SU-DHL-6 (cell line): ENCODE measurements at regions not wholly inside any gene's neighbourhood (a gene's known extent, or its start where the extent isn't known, plus 50 kb on each side); places are given as distances from the start of the nearest gene placed in this dataset.

Experiments
- H2AFZ ChIP-seq: fragments of 200-600 bp; sonication (generic); 2 replicates; pipeline ENCODE4 v1.6.1; 2014; ENCODE audit warnings: low read depth, mild to moderate bottlenecking, moderate library complexity, mixed read lengths, antibody characterized with exemption, low read length; ENCODE audit not compliant: severe bottlenecking
- H3F3A ChIP-seq: fragments of 200-600 bp; shearing (Covaris generic); 2 replicates; pipeline ENCODE4 v1.6.0; 2016; ENCODE audit warnings: antibody characterized with exemption, mild to moderate bottlenecking; ENCODE audit not compliant: insufficient read depth
- H3K27ac ChIP-seq: fragments of 200-600 bp; sonication (generic); 2 replicates; pipeline ENCODE4 v1.5.1; 2016; ENCODE audit warnings: low read depth, mild to moderate bottlenecking, low read length, moderate library complexity, mixed read lengths
- H3K27me3 ChIP-seq: fragments of 200-600 bp; sonication (generic), shearing (Covaris generic); 2 replicates; pipeline ENCODE4 v1.6.0; 2014; ENCODE audit warnings: mild to moderate bottlenecking, low read length
- H3K36me3 ChIP-seq: fragments of 200-600 bp; sonication (generic); 2 replicates; pipeline ENCODE4 v1.6.1; 2014; ENCODE audit warnings: mild to moderate bottlenecking, low read length, mixed read lengths
- H3K4me2 ChIP-seq: fragments of 300-600, 200-600 bp; shearing (Covaris generic), sonication (generic); 2 replicates; pipeline ENCODE4 v1.6.0; 2014; ENCODE audit warnings: low read length, low read depth, mild to moderate bottlenecking; ENCODE audit not compliant: poor library complexity, severe bottlenecking
- H3K4me3 ChIP-seq: fragments of 200-600 bp; sonication (generic); 2 replicates; pipeline ENCODE4 v1.5.1; 2014; ENCODE audit warnings: antibody characterized with exemption, low read length, mild to moderate bottlenecking, mixed read lengths; ENCODE audit not compliant: insufficient read depth, poor library complexity, severe bottlenecking
- H3K79me2 ChIP-seq: fragments of 200-600 bp; sonication (generic); 2 replicates; pipeline ENCODE4 v1.6.1; 2014; ENCODE audit warnings: mild to moderate bottlenecking, low read length, moderate library complexity; ENCODE audit not compliant: insufficient read depth
- H3K9ac ChIP-seq: fragments of 200-600 bp; sonication (generic); 2 replicates; pipeline ENCODE4 v1.7.0; 2014; ENCODE audit warnings: mild to moderate bottlenecking, low read length
- H3K9me2 ChIP-seq: fragments of 200-600 bp; sonication (generic); replicated peaks from 2 replicates; pipeline ENCODE4 v1.6.1; 2014; ENCODE audit warnings: low read length; ENCODE audit not compliant: insufficient read depth
- H3K9me3 ChIP-seq: fragments of 200-600 bp; sonication (generic); 2 replicates; pipeline ENCODE4 v1.6.1; 2014; ENCODE audit warnings: low read length, mixed read lengths; ENCODE audit not compliant: insufficient read depth
- H4K20me1 ChIP-seq: fragments of 200-600 bp; sonication (generic); 2 replicates; pipeline ENCODE4 v1.6.1; 2014; ENCODE audit warnings: low read depth, mild to moderate bottlenecking, antibody characterized with exemption, low read length, moderate library complexity, mixed read lengths
- EZH2phosphoT487 ChIP-seq: fragments of 200-600 bp; sonication (generic), shearing (Covaris generic); conservative IDR thresholded peaks from 2 replicates; pipeline ENCODE4 v1.6.1; 2018; ENCODE audit warnings: mild to moderate bottlenecking, antibody characterized with exemption, low read length, moderate library complexity, mixed read lengths
- TF ChIP-seq, protein P1 (sequence below): fragments of 200-600 bp; sonication (generic); IDR thresholded peaks from one replicate; pipeline ENCODE4 v1.5.1; 2017; ENCODE audit warnings: antibody characterized with exemption, mild to moderate bottlenecking, low read length, moderate library complexity; ENCODE audit not compliant: insufficient read depth, poor library complexity, severe bottlenecking

DNA sequence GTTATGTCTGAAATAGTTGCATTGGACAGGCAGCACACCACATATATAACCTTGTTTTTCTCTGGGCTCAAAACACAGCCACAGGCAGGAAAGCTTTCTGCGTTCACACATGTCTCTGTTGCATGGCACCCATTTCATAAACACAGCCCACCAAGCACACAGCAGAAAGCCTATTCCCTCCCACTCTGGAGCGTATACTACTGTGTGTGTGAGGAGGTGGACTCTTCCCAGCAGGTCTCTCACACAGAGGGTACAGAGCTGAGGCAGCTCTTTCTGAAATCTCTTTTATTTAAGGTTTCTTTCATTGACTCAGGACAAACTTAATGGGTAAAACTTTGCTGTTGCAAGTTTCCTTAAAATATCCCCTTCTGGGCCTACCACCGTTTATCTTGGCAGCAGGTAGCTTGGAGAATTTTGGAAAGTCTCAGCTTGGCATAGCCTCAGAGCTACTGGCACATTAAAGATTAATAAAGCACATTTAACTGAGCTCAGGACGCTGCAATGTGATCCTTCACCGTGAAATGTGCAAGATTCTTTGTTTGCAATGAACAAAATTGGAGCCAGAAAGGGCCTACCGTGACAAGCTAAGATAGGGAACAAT is 105.1 kb upstream of the NCKAP5 start:
- Histone ChIP-seq H3K36me3 (no peaks in the 10 kb centered on the region), H3K27ac (no peak overlapping the region), H3K9me3 (no peaks in the 10 kb centered on the region), H3K27me3 (no peaks in the 10 kb centered on the region), H2AFZ (no peak overlapping the region), H3K9ac (no peak overlapping the region), H4K20me1 (no peaks in the 10 kb centered on the region), H3K9me2 (no peaks in the 10 kb centered on the region; the same call in 1 of the 2 replicates), H3F3A (no peaks in the 10 kb centered on the region), H3K4me2 (no peak overlapping the region), H3K79me2 (no peaks in the 10 kb centered on the region), H3K4me3 (no peak overlapping the region)
- TF ChIP-seq, protein P1, sequence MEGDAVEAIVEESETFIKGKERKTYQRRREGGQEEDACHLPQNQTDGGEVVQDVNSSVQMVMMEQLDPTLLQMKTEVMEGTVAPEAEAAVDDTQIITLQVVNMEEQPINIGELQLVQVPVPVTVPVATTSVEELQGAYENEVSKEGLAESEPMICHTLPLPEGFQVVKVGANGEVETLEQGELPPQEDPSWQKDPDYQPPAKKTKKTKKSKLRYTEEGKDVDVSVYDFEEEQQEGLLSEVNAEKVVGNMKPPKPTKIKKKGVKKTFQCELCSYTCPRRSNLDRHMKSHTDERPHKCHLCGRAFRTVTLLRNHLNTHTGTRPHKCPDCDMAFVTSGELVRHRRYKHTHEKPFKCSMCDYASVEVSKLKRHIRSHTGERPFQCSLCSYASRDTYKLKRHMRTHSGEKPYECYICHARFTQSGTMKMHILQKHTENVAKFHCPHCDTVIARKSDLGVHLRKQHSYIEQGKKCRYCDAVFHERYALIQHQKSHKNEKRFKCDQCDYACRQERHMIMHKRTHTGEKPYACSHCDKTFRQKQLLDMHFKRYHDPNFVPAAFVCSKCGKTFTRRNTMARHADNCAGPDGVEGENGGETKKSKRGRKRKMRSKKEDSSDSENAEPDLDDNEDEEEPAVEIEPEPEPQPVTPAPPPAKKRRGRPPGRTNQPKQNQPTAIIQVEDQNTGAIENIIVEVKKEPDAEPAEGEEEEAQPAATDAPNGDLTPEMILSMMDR, result no peak
- no peak for TF ChIP-seq EZH2phosphoT487

DNA sequence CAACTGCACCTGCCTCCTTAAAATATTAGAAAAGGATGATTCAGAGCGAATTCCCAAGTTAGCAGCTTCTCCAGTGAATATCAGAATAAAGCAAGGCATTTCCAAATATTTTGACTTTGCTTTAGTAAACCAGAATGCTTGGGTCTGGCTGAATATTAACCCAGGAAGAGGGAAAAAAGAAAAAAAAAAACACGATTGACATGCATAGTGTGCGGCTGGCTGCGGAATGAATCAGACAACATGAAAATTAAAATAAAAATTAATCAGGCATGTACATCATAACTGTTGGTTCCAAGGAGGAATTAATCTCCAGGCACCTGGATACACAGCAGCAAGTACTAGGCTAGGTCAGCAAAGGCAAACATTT is 105.8 kb upstream of the NCKAP5 start:
- no peak overlapping the region for H3K4me2 ChIP-seq
- H3K9me3 ChIP-seq, result no peaks in the 10 kb centered on the region
- H3K4me3 ChIP-seq, result no peak overlapping the region
- no peaks in the 10 kb centered on the region for H3K79me2 ChIP-seq
- no peaks in the 10 kb centered on the region for H3K36me3 ChIP-seq
- no peaks in the 10 kb centered on the region; the same call in 1 of the 2 replicates for H3K9me2 ChIP-seq
- H2AFZ ChIP-seq, result no peak overlapping the region
- no peaks in the 10 kb centered on the region for H3K27me3 ChIP-seq
- no peak overlapping the region for H3K27ac ChIP-seq
- no peaks in the 10 kb centered on the region for H4K20me1 ChIP-seq
- TF ChIP-seq, protein P1, result no peak
- no peak for TF ChIP-seq EZH2phosphoT487
- no peak overlapping the region for H3K9ac ChIP-seq
- H3F3A ChIP-seq, result no peaks in the 10 kb centered on the region

DNA sequence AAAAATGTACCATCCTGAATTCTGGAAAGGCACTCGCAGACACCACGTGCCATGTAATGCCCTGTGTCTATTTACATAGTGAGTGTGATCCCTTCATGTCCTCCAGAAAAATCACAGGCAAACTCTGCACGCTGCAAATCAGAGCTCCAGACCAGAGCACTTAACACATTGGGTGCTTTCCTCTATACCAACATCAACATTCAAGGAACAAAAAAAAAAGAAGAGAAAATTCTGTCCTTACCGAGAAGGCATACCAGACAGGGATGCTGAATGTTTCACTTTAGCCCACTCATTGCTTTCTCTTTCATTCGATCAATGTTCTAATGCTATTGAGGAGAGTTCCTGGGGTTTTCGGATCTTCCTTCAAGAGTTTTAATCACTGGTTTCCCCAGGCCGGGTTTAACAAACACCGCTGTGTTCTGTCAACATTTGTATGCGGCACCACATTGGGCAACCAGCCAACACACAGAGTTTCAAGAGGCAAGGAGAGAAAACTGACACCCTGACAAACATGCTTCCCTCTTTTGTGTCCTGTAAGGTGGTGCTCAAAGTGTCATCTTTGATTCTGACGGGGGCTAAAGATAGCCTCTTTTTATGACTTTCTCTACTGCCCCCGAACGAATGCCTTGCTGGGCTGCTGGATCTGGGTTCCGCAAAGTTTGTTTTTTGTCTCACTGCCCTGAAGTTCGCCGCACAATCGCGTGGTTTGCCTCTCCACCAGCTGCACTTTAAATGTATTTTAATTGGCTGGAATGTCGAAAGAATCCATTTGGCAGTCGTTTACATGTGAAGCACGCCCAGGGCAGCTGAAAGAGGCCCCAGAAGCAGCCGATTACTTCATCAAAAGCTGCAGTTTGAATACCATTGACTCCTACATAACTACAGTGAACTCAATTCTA is 106.4 kb upstream of the NCKAP5 start:
- Histone ChIP-seq H3F3A (no peaks in the 10 kb centered on the region), H3K27me3 (no peaks in the 10 kb centered on the region), H3K4me2 (no peak overlapping the region), H3K9me3 (no peaks in the 10 kb centered on the region), H3K36me3 (no peaks in the 10 kb centered on the region), H4K20me1 (no peaks in the 10 kb centered on the region), H3K79me2 (no peaks in the 10 kb centered on the region), H3K9ac (no peak overlapping the region), H2AFZ (no peak overlapping the region), H3K9me2 (no peaks in the 10 kb centered on the region; the same call in 1 of the 2 replicates), H3K27ac (no peak overlapping the region), H3K4me3 (no peak overlapping the region)
- TF ChIP-seq, protein P1, result no peak
- TF ChIP-seq EZH2phosphoT487, result no peak
